A673 (cell line): ENCODE measurements at regions not wholly inside any gene's neighbourhood (a gene's known extent, or its start where the extent isn't known, plus 50 kb on each side); places are given as distances from the start of the nearest gene placed in this dataset.

Experiments
- EZH2 ChIP-seq: fragments of 200-600 bp; sonication (generic); IDR thresholded peaks from 2 replicates; pipeline ENCODE4 v1.6.1; 2017; ENCODE audit warnings: borderline replicate concordance, low read depth, mild to moderate bottlenecking, mixed read lengths, antibody characterized with exemption, low read length; ENCODE audit not compliant: poor library complexity, severe bottlenecking
- TF ChIP-seq, protein P1 (sequence below): fragments of 300-800, 200-600 bp; sonication (generic); conservative IDR thresholded peaks from 2 replicates; pipeline ENCODE4 v1.5.1; 2017; ENCODE audit warnings: low read depth, mild to moderate bottlenecking, antibody characterized with exemption, low read length, moderate library complexity, mixed read lengths

- TF ChIP-seq, protein P1, sequence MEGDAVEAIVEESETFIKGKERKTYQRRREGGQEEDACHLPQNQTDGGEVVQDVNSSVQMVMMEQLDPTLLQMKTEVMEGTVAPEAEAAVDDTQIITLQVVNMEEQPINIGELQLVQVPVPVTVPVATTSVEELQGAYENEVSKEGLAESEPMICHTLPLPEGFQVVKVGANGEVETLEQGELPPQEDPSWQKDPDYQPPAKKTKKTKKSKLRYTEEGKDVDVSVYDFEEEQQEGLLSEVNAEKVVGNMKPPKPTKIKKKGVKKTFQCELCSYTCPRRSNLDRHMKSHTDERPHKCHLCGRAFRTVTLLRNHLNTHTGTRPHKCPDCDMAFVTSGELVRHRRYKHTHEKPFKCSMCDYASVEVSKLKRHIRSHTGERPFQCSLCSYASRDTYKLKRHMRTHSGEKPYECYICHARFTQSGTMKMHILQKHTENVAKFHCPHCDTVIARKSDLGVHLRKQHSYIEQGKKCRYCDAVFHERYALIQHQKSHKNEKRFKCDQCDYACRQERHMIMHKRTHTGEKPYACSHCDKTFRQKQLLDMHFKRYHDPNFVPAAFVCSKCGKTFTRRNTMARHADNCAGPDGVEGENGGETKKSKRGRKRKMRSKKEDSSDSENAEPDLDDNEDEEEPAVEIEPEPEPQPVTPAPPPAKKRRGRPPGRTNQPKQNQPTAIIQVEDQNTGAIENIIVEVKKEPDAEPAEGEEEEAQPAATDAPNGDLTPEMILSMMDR = no peak
- TF ChIP-seq EZH2 = no peak
These were observed 1161.5 kb downstream of the PCDH9 start for GRCh38 chr13:66068683-66069082.
